K562 (cell line): ENCODE measurements at regions not wholly inside any gene's neighbourhood (a gene's known extent, or its start where the extent isn't known, plus 50 kb on each side); places are given as distances from the start of the nearest gene placed in this dataset.
A peak's percentile ranks its signal among the peaks of the same experiment; 100 is the strongest.

ENCODE experiments used
- ATAC-seq: fragments of 200-7000 bp; cut with Tn5 transposase; 3 replicates; pipeline ENCODE4 v1.9.1; 2020; ENCODE audit warnings: moderate library complexity
- BruUV-seq: library from RNA; stranded (reverse); fragments of 400-500 nt; replicated peaks from 2 replicates; lab custom pipeline; 2021; lab: Mats Ljungman, UMichigan
- CTCF ChIA-PET: fragments of 300-600 bp; formaldehyde crosslinking; extraction: SDS; loops from one replicate; lab custom pipeline; 2021; ENCODE audit warnings: low intra/inter-chr PET ratio; lab: Yijun Ruan, JAX
- POLR2A ChIA-PET: fragments of 300-600, 350-650 bp; sonication (Branson Sonifier 250); formaldehyde crosslinking; extraction: SDS; loops from one replicate; lab custom pipeline; 2021; ENCODE audit warnings: antibody characterized with exemption, inconsistent platforms; lab: Yijun Ruan, JAX
- DNase-seq, 4 experiments: peaks; one replicate each; pipeline versions ENCODE4 v3.0.0 to v3.0.0-alpha.2; 2011 to 2018; ENCODE audit warnings: low spot score in 3 of 4, mixed read lengths in 3 of 4; ENCODE audit errors: extremely low read depth in 1 of 4
- FAIRE-seq: peaks from 2 replicates; lab custom pipeline; 2011; peaks lifted over from hg19 to GRCh38; lab: Jason Lieb, UNC
- H2AFZ ChIP-seq: 2 replicates; pipeline ENCODE4 v1.6.0; 2011; ENCODE audit warnings: low read depth, low read length, control low read depth, inconsistent platforms
- H3K27ac ChIP-seq: fragments of 200-600 bp; 3 replicates; pipeline ENCODE4 v1.8.0; 2011; ENCODE audit warnings: low read depth, mild to moderate bottlenecking, control low read depth, inconsistent platforms, low read length, moderate library complexity, mixed read lengths; ENCODE audit errors: extremely low read depth
- H3K27me3 ChIP-seq, 2 experiments: fragments of 300-600 bp in 1 of 2; 2 replicates in 1 of 2; 3 replicates in 1 of 2; pipeline versions ENCODE4 v1.6.0 to v1.8.0; 2011; ENCODE audit warnings: inconsistent platforms in 2 of 2, low read length in 2 of 2, mild to moderate bottlenecking in 1 of 2, mixed read lengths in 1 of 2, moderate library complexity in 1 of 2; ENCODE audit not compliant: control insufficient read depth in 2 of 2, insufficient read depth in 2 of 2
- H3K36me3 ChIP-seq: fragments of 300-600 bp; 3 replicates; pipeline ENCODE4 v1.8.0; 2011; ENCODE audit warnings: mild to moderate bottlenecking, low read length, inconsistent platforms; ENCODE audit not compliant: control insufficient read depth, insufficient read depth
- H3K4me1 ChIP-seq, 2 experiments: fragments of 200-600 bp in 1 of 2; replicated peaks in 1 of 2; 2 replicates in 1 of 2; 3 replicates in 1 of 2; pipeline versions ENCODE4 v1.5.1 to v1.8.0; 2011; ENCODE audit warnings: inconsistent platforms in 2 of 2, low read length in 2 of 2, mild to moderate bottlenecking in 1 of 2, mixed read lengths in 1 of 2, moderate library complexity in 1 of 2; ENCODE audit not compliant: control insufficient read depth in 2 of 2, insufficient read depth in 2 of 2
- H3K4me2 ChIP-seq: 2 replicates; pipeline ENCODE4 v1.6.1; 2011; ENCODE audit warnings: low read length, control low read depth, inconsistent platforms, mixed read lengths; ENCODE audit not compliant: insufficient read depth
- H3K4me3 ChIP-seq: fragments of 200-600 bp; sonication (generic), shearing (Covaris generic); 2 replicates; pipeline ENCODE4 v1.5.1; 2016; ENCODE audit warnings: control low read depth, inconsistent platforms
- H3K79me2 ChIP-seq: fragments of 200-600 bp; 3 replicates; pipeline ENCODE4 v1.8.0; 2011; ENCODE audit warnings: low read length, inconsistent platforms; ENCODE audit not compliant: control insufficient read depth, insufficient read depth
- H3K9ac ChIP-seq, 2 experiments: 2 replicates each; pipeline versions ENCODE4 v1.6.0 to v1.6.1; 2011; ENCODE audit warnings: low read depth in 2 of 2, low read length in 2 of 2, control low read depth in 1 of 2, inconsistent platforms in 1 of 2, mild to moderate bottlenecking in 1 of 2, mixed read lengths in 1 of 2; ENCODE audit not compliant: insufficient read depth in 1 of 2
- H3K9me1 ChIP-seq: one replicate; pipeline ENCODE4 v1.6.0; 2011; ENCODE audit warnings: inconsistent platforms, mild to moderate bottlenecking, low read length, moderate library complexity; ENCODE audit not compliant: control insufficient read depth, insufficient read depth
- H3K9me3 ChIP-seq: replicated peaks from 2 replicates; pipeline ENCODE4 v1.5.1; 2011; ENCODE audit warnings: low read depth, low read length, inconsistent platforms; ENCODE audit not compliant: control insufficient read depth, insufficient read depth
- H4K20me1 ChIP-seq: replicated peaks from 2 replicates; pipeline ENCODE4 v1.6.1; 2011; ENCODE audit warnings: low read length, inconsistent platforms, mixed read lengths; ENCODE audit not compliant: control insufficient read depth, insufficient read depth
- CHD1 ChIP-seq: fragments of 200-600 bp; sonication (generic); IDR thresholded peaks from one replicate; pipeline ENCODE4 v1.6.1; 2012; ENCODE audit warnings: mild to moderate bottlenecking, moderate library complexity, low read length, inconsistent platforms
- E2F3 ChIP-seq: fragments of 250-450 bp; sonication (Bioruptor Pico); IDR thresholded peaks from 2 replicates; pipeline ENCODE4 v1.4.0; 2020; ENCODE audit warnings: mild to moderate bottlenecking
- FIP1L1 ChIP-seq: fragments of 200-400 bp; formaldehyde crosslinking; IDR thresholded peaks from 2 replicates; pipeline ENCODE4 v1.6.1; 2018; ENCODE audit warnings: mild to moderate bottlenecking, low read depth, low read length; ENCODE audit not compliant: poor library complexity, severe bottlenecking
- HDAC3 ChIP-seq: fragments of 450-650 bp; IDR thresholded peaks from 2 replicates; pipeline ENCODE4 v1.6.1; 2018; ENCODE audit warnings: borderline replicate concordance, mild to moderate bottlenecking, moderate library complexity; ENCODE audit not compliant: partially characterized antibody
- ZSCAN32 ChIP-seq: fragments of 450-650 bp; formaldehyde crosslinking; IDR thresholded peaks from 2 replicates; pipeline ENCODE4 v1.4.0; 2020; ENCODE audit warnings: mild to moderate bottlenecking, moderate library complexity
- WGBS: fragments of 100-300 bp; shearing (Covaris generic); methylation state at CpG from one replicate; pipeline ENCODE4 v1.1.6; 2016; ENCODE audit warnings: low coverage, mixed read lengths; ENCODE audit not compliant: insufficient coverage; ENCODE audit errors: missing lambda C conversion rate; 5-methylcytosine and 5-hydroxymethylcytosine counted together
- in situ Hi-C: fragments of 300-500 bp; cut with MboI; formaldehyde crosslinking; loops from 4 replicates; pipeline ENCODE4 v1.15.0; 2018; ENCODE audit warnings: inconsistent platforms, mixed read lengths
- intact Hi-C: fragments of 100-400 bp; cut with micrococcal nuclease; formaldehyde crosslinking; loops from 2 replicates; pipeline ENCODE4 v1.14.2; 2022
- TF ChIP-seq, protein P1 (sequence below), 2 experiments: fragments of 450-650 bp; conservative IDR thresholded peaks; 2 replicates each; pipeline ENCODE4 v1.6.1; 2017; ENCODE audit warnings: mild to moderate bottlenecking in 2 of 2, moderate library complexity in 2 of 2
- TF ChIP-seq, protein P2 (sequence below): fragments of 250-450 bp; sonication (Bioruptor Pico); IDR thresholded peaks from 2 replicates; pipeline ENCODE4 v1.4.0; 2020; ENCODE audit warnings: mild to moderate bottlenecking
- TF ChIP-seq, protein P3 (sequence below): IDR thresholded peaks from 2 replicates; pipeline ENCODE4 v1.6.1; 2011; ENCODE audit not compliant: insufficient read length; ENCODE audit errors: extremely low read depth

DNA sequence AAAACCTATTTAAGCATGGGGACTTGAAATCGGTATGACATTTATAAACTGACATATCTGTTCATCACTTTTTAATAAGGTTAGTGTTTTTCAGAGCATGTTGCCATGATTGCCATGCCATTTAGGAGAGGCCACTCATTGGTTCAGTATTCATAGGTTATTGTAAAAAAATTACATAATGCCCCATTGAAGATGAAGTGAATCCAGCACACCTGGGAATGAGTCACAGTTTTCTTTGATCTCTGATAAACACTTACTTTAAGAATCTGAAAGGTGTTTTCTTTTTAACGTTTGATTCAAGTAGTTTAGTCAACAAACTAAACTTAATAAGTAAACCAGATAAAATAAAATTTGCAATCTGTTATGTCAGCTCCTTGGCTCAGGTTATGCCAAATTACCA is 278.3 kb downstream of the ARL4A start:
- Histone ChIP-seq H3K4me1 (peaks cover 0 to 21% of the 10 kb centered on the region in 2 experiments; a peak in 3 of 5 replicates), H4K20me1 (no peaks in the 10 kb centered on the region), H3K9ac (no peak overlapping the region), H3K9me1 (no peaks in the 10 kb centered on the region), H3K79me2 (no peaks in the 10 kb centered on the region), H3K27me3 (no peaks in the 10 kb centered on the region), H3K27ac (no peak overlapping the region), H2AFZ (no peak overlapping the region), H3K4me3 (no peak overlapping the region), H3K36me3 (no peaks in the 10 kb centered on the region), H3K4me2 (no peak overlapping the region), H3K9me3 (no peaks in the 10 kb centered on the region)
- TF ChIP-seq, protein P1, sequence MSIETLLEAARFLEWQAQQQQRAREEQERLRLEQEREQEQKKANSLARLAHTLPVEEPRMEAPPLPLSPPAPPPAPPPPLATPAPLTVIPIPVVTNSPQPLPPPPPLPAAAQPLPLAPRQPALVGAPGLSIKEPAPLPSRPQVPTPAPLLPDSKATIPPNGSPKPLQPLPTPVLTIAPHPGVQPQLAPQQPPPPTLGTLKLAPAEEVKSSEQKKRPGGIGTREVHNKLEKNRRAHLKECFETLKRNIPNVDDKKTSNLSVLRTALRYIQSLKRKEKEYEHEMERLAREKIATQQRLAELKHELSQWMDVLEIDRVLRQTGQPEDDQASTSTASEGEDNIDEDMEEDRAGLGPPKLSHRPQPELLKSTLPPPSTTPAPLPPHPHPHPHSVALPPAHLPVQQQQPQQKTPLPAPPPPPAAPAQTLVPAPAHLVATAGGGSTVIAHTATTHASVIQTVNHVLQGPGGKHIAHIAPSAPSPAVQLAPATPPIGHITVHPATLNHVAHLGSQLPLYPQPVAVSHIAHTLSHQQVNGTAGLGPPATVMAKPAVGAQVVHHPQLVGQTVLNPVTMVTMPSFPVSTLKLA (conservative IDR thresholded peaks at IDR 0.05) = 0 out of 4 replicates have a peak, but pooled peaks of 1 of the 2 experiments have one; percentile 15
- no peak for TF ChIP-seq CHD1
- DNase-seq (no peak), ATAC-seq (no peak), FAIRE-seq (no peak)
- 37% methylated on average over 2 of the region's 2 CpGs for WGBS
- CTCF ChIA-PET = no interaction called here
- intact Hi-C loops (no loop called here), in situ Hi-C loops (no loop called here)
- POLR2A ChIA-PET = interaction anchor here (0.6 kb wide), 1 partner anchor 259 kb away, joined by 3 read pairs; no protein-coding TSS in a partner anchor
- BruUV-seq = no TSS peak

DNA sequence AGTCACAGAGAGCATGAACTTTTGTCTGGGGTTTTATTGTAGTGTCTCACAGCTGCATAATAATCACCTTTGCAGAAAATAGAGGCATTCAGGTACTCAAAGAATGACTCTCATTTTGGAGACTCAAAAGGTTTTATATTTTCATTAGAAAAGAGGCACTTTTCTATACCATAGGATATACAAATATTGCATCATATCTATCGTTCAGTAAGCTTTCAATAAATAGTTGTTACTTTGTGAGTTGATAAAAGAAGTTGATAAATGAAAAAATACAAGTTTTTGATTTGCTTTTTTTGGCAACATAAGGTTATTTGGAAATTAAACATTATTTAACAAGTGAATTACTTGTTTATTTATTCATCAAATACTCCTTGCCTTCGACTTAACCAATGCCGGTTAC is 279.9 kb downstream of the ARL4A start:
- Histone ChIP-seq H3K9me3 (no peaks in the 10 kb centered on the region), H3K4me3 (no peak overlapping the region), H3K9ac (no peak overlapping the region), H2AFZ (no peak overlapping the region), H3K27ac (no peak overlapping the region), H4K20me1 (no peaks in the 10 kb centered on the region), H3K9me1 (no peaks in the 10 kb centered on the region), H3K4me1 (peaks cover 0 to 14% of the 10 kb centered on the region in 2 experiments; a peak in 3 of 5 replicates), H3K4me2 (no peak overlapping the region), H3K27me3 (no peaks in the 10 kb centered on the region), H3K36me3 (no peaks in the 10 kb centered on the region), H3K79me2 (no peaks in the 10 kb centered on the region)
- DNase-seq = no peak
- in situ Hi-C loops (no loop called here), intact Hi-C loops (no loop called here)
- CTCF ChIA-PET = no interaction called here
- POLR2A ChIA-PET = interaction anchor here (1.3 kb wide), 1 partner anchor 12 kb away, joined by 3 read pairs; no protein-coding TSS in a partner anchor
- FAIRE-seq = no peak
- BruUV-seq = no TSS peak
- WGBS = 71% methylated on average over 3 of the region's 3 CpGs
- ATAC-seq = no peak
- TF ChIP-seq, protein P2, sequence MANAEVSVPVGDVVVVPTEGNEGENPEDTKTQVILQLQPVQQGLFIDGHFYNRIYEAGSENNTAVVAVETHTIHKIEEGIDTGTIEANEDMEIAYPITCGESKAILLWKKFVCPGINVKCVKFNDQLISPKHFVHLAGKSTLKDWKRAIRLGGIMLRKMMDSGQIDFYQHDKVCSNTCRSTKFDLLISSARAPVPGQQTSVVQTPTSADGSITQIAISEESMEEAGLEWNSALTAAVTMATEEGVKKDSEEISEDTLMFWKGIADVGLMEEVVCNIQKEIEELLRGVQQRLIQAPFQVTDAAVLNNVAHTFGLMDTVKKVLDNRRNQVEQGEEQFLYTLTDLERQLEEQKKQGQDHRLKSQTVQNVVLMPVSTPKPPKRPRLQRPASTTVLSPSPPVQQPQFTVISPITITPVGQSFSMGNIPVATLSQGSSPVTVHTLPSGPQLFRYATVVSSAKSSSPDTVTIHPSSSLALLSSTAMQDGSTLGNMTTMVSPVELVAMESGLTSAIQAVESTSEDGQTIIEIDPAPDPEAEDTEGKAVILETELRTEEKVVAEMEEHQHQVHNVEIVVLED (CRISPR knock-in tag) = no peak
- TF ChIP-seq ZSCAN32 (peak; percentile 68; the same call in 1 of the 2 replicates), E2F3 (no peak), FIP1L1 (no peak), HDAC3 (no peak)
- TF ChIP-seq, protein P3, sequence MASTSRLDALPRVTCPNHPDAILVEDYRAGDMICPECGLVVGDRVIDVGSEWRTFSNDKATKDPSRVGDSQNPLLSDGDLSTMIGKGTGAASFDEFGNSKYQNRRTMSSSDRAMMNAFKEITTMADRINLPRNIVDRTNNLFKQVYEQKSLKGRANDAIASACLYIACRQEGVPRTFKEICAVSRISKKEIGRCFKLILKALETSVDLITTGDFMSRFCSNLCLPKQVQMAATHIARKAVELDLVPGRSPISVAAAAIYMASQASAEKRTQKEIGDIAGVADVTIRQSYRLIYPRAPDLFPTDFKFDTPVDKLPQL = no peak
